ENCODE measurements at regions not wholly inside any gene's neighbourhood (a gene's known extent, or its start where the extent isn't known, plus 50 kb on each side); places are given as distances from the start of the nearest gene placed in this dataset.

DNA sequence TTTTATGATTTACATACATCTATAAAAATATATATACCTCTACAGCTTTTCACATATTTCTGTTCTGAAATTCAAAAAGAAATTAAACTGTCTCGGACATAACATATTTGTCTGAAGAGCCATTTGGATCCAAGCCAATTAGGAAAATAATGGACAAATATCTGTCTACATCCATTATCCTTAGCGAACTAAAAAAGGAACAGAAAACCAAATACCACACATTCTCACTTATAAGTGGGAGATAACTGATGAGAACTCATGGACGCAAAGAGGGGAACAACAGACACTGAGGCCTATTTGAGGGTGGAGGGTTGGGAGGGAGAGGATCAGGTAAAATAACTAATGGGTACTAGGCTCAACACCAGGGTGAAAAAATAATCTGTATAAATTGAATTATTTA, 829.4 kb upstream of the ALCAM start:
- Histone ChIP-seq H3K23ac (ENCODE audit: insufficient read length) (no peak overlapping the region), H3K36me3 (ENCODE audit: control insufficient read depth in 2 of 4, insufficient read depth in 4 of 4, low read length in 3 of 4) (no peaks in the 10 kb centered on the region), H2BK12ac (ENCODE audit: low read depth, low read length) (no peak overlapping the region), H3K18ac (ENCODE audit: extremely low read depth, low read length) (no peak overlapping the region), H3K9me3 (ENCODE audit: insufficient read depth in 2 of 2, low read depth in 1 of 2, low read length in 1 of 2) (no peaks in the 10 kb centered on the region), H4K91ac (replicated peaks; ENCODE audit: insufficient read length, low read length) (no peak overlapping the region), H3K14ac (ENCODE audit: insufficient read length) (no peak overlapping the region), H4K8ac (ENCODE audit: extremely low read depth, insufficient read depth, low read length) (no peak overlapping the region), H3K9ac (replicated peaks in 1 of 4; ENCODE audit: extremely low read depth in 1 of 4, low read depth in 3 of 4, low read length in 3 of 4) (no peak overlapping the region), H3K79me2 (ENCODE audit: control insufficient read depth in 1 of 2, insufficient read depth in 2 of 2, low read length in 2 of 2) (no peaks in the 10 kb centered on the region), H2BK120ac (replicated peaks; ENCODE audit: low read depth, low read length) (no peak overlapping the region), H2AFZ (ENCODE audit: low read length) (no peak overlapping the region), H3K4me2 (ENCODE audit: insufficient read depth in 1 of 2, low read depth in 2 of 2, low read length in 2 of 2) (no peak overlapping the region), H3K23me2 (ENCODE audit: low read depth, low read length) (no peaks in the 10 kb centered on the region; the same call in 1 of the 2 replicates), H3K56ac (replicated peaks; ENCODE audit: insufficient read length, low read depth, low read length) (no peak overlapping the region), H3K4me3 (ENCODE audit: extremely low read depth in 1 of 4, insufficient read depth in 2 of 4, low read depth in 3 of 4, low read length in 4 of 4) (no peak overlapping the region), H4K20me1 (replicated peaks in 1 of 2; ENCODE audit: control insufficient read depth in 1 of 2, insufficient read depth in 2 of 2, low read length in 2 of 2) (no peaks in the 10 kb centered on the region), H3K79me1 (ENCODE audit: low read depth, low read length) (no peaks in the 10 kb centered on the region), H3K4ac (replicated peaks; ENCODE audit: insufficient read length, low read depth, low read length) (no peak overlapping the region), H4K5ac (ENCODE audit: insufficient read length, low read depth, low read length) (no peak overlapping the region), H2BK20ac (ENCODE audit: low read length) (no peak overlapping the region), H3K27me3 (replicated peaks in 1 of 4; ENCODE audit: control insufficient read depth in 3 of 4, extremely low read depth in 1 of 4, insufficient read depth in 3 of 4, low read length in 3 of 4) (no peaks in the 10 kb centered on the region), H2BK5ac (ENCODE audit: low read depth, low read length) (no peak overlapping the region), H3K4me1 (replicated peaks in 1 of 4; ENCODE audit: control insufficient read depth in 3 of 4, insufficient read depth in 4 of 4, low read length in 3 of 4) (no peaks in the 10 kb centered on the region), H2AK5ac (ENCODE audit: low read depth, low read length) (no peak overlapping the region), H2BK15ac (ENCODE audit: low read length) (no peak overlapping the region), H3K27ac (ENCODE audit: low read depth, low read length) (no peak overlapping the region)
- 95% methylated on average over 3 of the region's 3 CpGs; no CpG with 5 or more reads in 1 of the 2 experiments for WGBS, 2 experiments (ENCODE audit: extremely low coverage in 1 of 2, insufficient coverage in 1 of 2, insufficient read length in 1 of 2, insufficient replicate concordance in 2 of 2, low coverage in 1 of 2, low lambda C conversion rate in 2 of 2, missing lambda C conversion rate in 1 of 2)
- DNase-seq (ENCODE audit: low read depth in 1 of 2, low spot score in 2 of 2) = no peak
- FAIRE-seq = no peak
- ChIA-PET POLR2A (ENCODE audit: partially characterized antibody) (no interaction called here), CTCF (ENCODE audit: partially characterized antibody) (no interaction called here)
- TF ChIP-seq EP300 (IDR thresholded peaks at IDR 0.05; ENCODE audit: borderline replicate concordance in 1 of 2, low read depth in 2 of 2, low read length in 2 of 2) (no peak), RNF2 (IDR thresholded peaks at IDR 0.05; ENCODE audit: borderline replicate concordance, low read depth, low read length, missing control alignments, poor library complexity, severe bottlenecking) (no peak), CBX8 (IDR thresholded peaks at IDR 0.05; ENCODE audit: borderline replicate concordance, low read depth, low read length) (no peak), CTBP2 (IDR thresholded peaks at IDR 0.05; ENCODE audit: borderline replicate concordance, insufficient read depth, insufficient read length, low read length) (no peak), RXRA (IDR thresholded peaks at IDR 0.05; ENCODE audit: insufficient read depth, low read depth, low read length) (no peak), SIX5 (IDR thresholded peaks at IDR 0.05; ENCODE audit: low read depth, low read length) (no peak), RFX5 (IDR thresholded peaks at IDR 0.05; ENCODE audit: borderline replicate concordance, low read depth, low read length) (no peak), KDM4A (IDR thresholded peaks at IDR 0.05; ENCODE audit: low read depth, low read length, severe bottlenecking) (no peak), YY1 (IDR thresholded peaks at IDR 0.05; ENCODE audit: low read depth, low read length) (no peak)
- TF ChIP-seq, protein P1, sequence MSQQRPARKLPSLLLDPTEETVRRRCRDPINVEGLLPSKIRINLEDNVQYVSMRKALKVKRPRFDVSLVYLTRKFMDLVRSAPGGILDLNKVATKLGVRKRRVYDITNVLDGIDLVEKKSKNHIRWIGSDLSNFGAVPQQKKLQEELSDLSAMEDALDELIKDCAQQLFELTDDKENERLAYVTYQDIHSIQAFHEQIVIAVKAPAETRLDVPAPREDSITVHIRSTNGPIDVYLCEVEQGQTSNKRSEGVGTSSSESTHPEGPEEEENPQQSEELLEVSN (IDR thresholded peaks at IDR 0.05) = no peak
- TF ChIP-seq, protein P2, sequence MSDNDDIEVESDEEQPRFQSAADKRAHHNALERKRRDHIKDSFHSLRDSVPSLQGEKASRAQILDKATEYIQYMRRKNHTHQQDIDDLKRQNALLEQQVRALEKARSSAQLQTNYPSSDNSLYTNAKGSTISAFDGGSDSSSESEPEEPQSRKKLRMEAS (IDR thresholded peaks at IDR 0.05) = no peak
